Activated CD4-positive, alpha-beta T cell treated with anti-CD3 and anti-CD28 coated beads, Interleukin-2, amount 10 ng/mL, durations not matched to agents 7 days and 5 days (primary cell): ENCODE measurements at regions not wholly inside any gene's neighbourhood (a gene's known extent, or its start where the extent isn't known, plus 50 kb on each side); places are given as distances from the start of the nearest gene placed in this dataset.
"Not testable (repeated sequence)": the region's sequence is repeated elsewhere in the genome, so short reads cannot be mapped to it uniquely, and the experiment has no call there.

Experiments used
- CTCF ChIA-PET: fragments of 350-600 bp; sonication (Branson Sonifier 250); formaldehyde crosslinking; loops from one replicate; lab custom pipeline; 2021; ENCODE audit warnings: antibody characterized with exemption; lab: Charles Lee
- POLR2A ChIA-PET: fragments of 350-600 bp; sonication (Branson Sonifier 250); formaldehyde crosslinking; loops from one replicate; lab custom pipeline; 2021; ENCODE audit warnings: antibody characterized with exemption; lab: Charles Lee
- DNase-seq: peaks from one replicate; pipeline ENCODE4 v3.0.0-alpha.2; 2020
- H3K27ac Mint-ChIP-seq: one replicate; pipeline ENCODE4 v1.8.0; 2021; ENCODE audit warnings: mild to moderate bottlenecking, moderate library complexity, mixed read lengths
- H3K27me3 Mint-ChIP-seq: one replicate; pipeline ENCODE4 v1.8.0; 2021; ENCODE audit warnings: mixed read lengths
- H3K36me3 Mint-ChIP-seq: one replicate; pipeline ENCODE4 v1.8.0; 2021; ENCODE audit warnings: low read depth, mixed read lengths
- H3K4me1 Mint-ChIP-seq: one replicate; pipeline ENCODE4 v1.8.0; 2021; ENCODE audit warnings: mixed read lengths
- H3K4me3 Mint-ChIP-seq: one replicate; pipeline ENCODE4 v1.8.0; 2021; ENCODE audit warnings: mild to moderate bottlenecking, moderate library complexity, mixed read lengths
- H3K9me3 Mint-ChIP-seq: one replicate; pipeline ENCODE4 v1.8.0; 2021; ENCODE audit warnings: mixed read lengths

DNA sequence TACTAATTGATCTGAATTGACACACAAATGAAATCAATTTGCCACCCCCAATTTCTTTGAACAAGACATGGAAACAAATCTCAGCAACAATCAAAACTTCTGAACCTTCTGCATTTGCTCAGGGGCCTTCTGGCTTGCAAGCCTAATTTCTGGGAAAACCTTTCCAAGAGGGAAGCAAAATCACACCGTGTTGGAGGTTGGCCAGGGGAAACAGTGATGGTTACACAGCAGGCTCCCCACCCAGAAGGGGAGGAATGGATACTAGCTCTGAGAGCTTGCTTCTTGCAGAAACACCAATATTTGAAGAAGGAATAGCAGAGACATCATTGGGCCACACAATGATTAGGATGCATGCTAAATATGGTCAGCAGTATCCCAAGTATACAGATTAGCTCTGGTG is 488.6 kb upstream of the TRPC7 start:
- no peaks in the 10 kb centered on the region for H3K27me3 Mint-ChIP-seq
- CTCF ChIA-PET = no interaction called here
- no peak overlapping the region for H3K27ac Mint-ChIP-seq

DNA sequence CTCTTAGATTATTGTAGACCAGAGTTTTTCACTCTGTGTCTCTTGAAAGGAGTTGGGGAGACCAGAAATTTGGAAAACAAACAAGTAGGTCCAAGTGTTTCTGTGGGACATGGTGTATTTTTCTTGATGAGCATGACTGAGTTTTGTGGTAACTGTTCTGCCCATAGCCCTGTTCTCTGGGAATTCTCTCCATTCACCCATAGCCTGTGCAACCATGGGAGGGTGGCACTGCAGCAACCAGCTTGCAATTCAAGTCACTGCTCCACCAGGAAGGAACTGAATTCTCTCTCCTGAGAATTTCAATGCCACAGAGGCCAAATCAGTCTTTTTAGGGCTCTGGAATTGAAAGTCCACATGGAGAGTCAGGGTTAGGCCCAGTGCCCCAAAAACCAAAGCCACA is 475.3 kb upstream of the TRPC7 start:
- Mint-ChIP-seq H3K4me1 (no peaks in the 10 kb centered on the region), H3K27me3 (no peaks in the 10 kb centered on the region), H3K4me3 (no peak overlapping the region), H3K27ac (no peak overlapping the region), H3K9me3 (no peaks in the 10 kb centered on the region), H3K36me3 (no peaks in the 10 kb centered on the region)
- POLR2A ChIA-PET = no interaction called here
- CTCF ChIA-PET = no interaction called here
- no peak for DNase-seq

More for the DNA sequence above, 488.6 kb upstream of the TRPC7 start:
- Mint-ChIP-seq H3K9me3 (peaks cover 5% of the 10 kb centered on the region), H3K4me1 (no peaks in the 10 kb centered on the region), H3K36me3 (no peaks in the 10 kb centered on the region), H3K4me3 (no peak overlapping the region)
- no peak for DNase-seq
- POLR2A ChIA-PET = no interaction called here

DNA sequence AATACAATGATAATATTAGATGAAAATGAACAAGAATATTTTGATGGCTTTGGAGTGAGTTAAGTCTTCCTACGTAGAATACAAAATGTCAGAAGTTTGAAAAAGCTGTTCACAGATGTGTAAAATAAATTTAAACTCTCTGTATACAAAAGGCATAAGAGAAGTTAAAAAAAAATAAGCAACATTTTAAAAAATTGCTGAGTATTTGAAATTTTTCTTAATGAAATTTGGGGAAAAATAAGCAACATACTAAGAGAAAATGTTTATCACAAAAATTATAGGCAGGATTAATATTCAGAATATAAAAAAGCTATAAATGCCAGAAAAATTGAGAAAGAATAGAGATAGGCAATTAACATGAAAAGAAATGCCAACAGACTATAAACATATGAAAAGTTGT is 470.7 kb upstream of the TRPC7 start:
- DNase-seq = no peak
- ChIA-PET POLR2A (no interaction called here), CTCF (no interaction called here)
- Mint-ChIP-seq H3K27ac (no peak overlapping the region), H3K27me3 (peaks cover under 1% of the 10 kb centered on the region), H3K4me1 (no peaks in the 10 kb centered on the region), H3K36me3 (no peaks in the 10 kb centered on the region), H3K4me3 (no peak overlapping the region), H3K9me3 (peaks cover under 1% of the 10 kb centered on the region)

DNA sequence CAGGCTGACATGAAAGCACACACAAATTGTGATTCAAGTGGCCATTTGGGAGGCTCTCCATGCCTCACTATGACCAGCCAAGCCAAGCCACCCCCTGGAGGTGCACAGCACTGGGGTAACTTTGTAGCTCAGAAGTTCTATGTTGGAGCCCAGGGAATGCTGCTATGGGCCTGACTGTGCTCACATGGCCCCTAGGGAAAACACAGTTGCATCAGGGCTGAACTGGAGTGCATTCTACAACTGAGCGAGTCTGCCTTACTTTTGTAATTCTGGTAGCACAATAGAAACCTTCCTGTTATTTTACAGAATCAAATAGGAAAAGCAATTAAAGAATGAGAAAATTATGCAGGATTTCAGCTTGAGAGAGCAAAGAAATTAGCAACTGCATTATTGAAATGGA is 455.5 kb upstream of the TRPC7 start:
- CTCF ChIA-PET = no interaction called here
- Mint-ChIP-seq H3K36me3 (no peaks in the 10 kb centered on the region), H3K4me3 (no peak overlapping the region), H3K4me1 (no peaks in the 10 kb centered on the region), H3K27me3 (no peaks in the 10 kb centered on the region), H3K27ac (no peak overlapping the region), H3K9me3 (no peaks in the 10 kb centered on the region)
- no peak for DNase-seq
- POLR2A ChIA-PET = no interaction called here

DNA sequence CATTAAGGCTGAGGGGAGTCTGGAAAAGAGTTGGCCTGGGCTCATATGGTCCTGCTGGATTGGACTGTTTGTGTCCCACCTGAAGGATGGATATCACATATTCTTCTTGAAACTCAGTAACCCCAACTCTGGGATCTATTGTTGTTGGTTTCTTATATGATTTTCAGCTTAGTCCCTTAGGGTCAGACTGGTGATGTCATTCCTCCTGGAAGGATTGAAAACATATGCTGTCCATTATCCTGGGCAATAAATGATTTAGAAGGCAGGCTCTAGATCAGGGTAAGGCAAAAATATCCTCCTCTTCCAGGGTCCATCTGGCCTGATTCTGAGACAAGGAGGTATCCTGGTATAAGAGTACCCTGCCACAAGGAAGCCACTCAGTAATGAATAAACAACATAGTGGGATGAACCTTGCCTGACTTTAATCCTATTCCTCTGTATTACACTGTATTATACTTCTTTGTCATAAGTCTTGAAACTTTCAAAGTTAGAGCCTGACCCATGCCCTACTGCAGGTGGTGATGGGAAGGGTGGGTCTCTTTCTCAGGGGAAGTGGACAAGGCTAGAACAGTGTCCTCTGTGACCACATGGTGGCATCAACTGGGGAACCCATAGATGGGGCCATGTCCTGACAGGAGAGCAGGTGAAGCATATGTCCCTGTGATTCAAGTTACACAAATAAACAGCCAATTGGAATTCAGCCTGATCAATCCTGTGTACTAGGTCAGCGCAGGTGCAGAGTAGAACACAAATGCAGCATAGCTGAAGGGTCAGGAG is 454.4 kb upstream of the TRPC7 start:
- no peaks in the 10 kb centered on the region for H3K9me3 Mint-ChIP-seq
- no peak for DNase-seq
- H3K36me3 Mint-ChIP-seq = no peaks in the 10 kb centered on the region
- H3K4me3 Mint-ChIP-seq = no peak overlapping the region
- H3K27ac Mint-ChIP-seq = no peak overlapping the region
- H3K27me3 Mint-ChIP-seq = no peaks in the 10 kb centered on the region
- POLR2A ChIA-PET = no interaction called here
- H3K4me1 Mint-ChIP-seq = no peaks in the 10 kb centered on the region
- CTCF ChIA-PET = no interaction called here

DNA sequence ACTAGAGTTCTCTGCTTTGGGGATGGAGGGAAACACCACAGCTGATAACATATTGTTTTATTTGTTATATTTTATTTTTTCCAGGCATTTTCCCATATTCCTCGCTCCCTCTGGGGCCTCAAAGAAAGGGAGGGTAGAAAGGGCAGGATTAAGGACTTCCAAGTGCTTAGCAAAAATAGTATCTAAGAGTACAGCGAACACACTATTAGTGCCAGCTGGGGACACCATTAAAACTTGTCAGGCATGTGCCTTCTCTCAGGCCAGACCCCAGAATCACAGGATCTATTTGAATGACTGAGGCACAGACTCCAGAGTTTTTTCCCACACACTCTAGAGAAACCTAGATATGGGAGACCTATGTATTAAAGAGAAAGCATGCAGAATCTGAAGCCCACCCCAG is 451.0 kb upstream of the TRPC7 start:
- Mint-ChIP-seq H3K36me3 (no peaks in the 10 kb centered on the region), H3K9me3 (no peaks in the 10 kb centered on the region), H3K27me3 (no peaks in the 10 kb centered on the region), H3K4me3 (no peak overlapping the region), H3K27ac (no peak overlapping the region), H3K4me1 (no peaks in the 10 kb centered on the region)
- POLR2A ChIA-PET = no interaction called here
- DNase-seq = no peak
- CTCF ChIA-PET = no interaction called here

DNA sequence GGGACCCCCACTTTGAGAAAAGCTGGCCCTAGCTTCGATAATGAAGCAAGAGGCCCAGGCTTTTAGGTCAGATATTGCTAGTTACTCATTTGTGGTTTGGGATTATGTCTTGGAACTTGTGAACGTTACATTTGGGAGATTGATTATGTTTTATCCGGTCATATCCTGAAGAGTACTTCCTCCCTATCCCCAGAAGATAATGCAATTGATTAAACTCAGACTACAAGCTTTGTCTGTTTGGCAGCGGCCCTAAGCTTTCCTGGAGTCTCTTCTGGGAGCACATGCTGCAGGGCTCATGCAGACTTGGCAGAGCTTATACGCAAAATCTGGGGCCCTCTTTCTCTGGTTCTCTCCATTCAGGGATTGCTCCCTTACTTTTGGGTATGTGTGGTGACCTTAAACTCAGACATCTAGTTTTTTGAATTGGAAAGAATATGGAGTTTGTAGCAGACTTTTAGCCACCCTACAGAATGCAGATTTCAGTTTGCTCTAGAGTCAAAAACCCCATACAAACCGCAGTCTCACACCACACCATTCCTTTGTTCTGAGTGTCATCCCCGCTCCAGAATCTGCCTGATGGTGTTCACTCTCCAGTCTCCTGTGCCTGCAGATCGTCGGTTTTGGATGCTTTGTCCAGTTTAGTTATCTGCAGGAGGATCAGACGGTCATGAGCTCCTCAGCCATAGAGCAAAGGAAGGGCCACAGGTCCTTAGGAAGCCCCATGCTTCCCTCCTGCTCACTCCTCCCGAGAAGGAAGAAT is 449.5 kb upstream of the TRPC7 start:
- POLR2A ChIA-PET = interaction anchor here (0.6 kb wide), 1 partner anchor 22 kb away, joined by 5 read pairs; no protein-coding TSS in a partner anchor
- DNase-seq = no peak
- no peaks in the 10 kb centered on the region for H3K36me3 Mint-ChIP-seq
- H3K27me3 Mint-ChIP-seq = no peaks in the 10 kb centered on the region
- no peaks in the 10 kb centered on the region for H3K9me3 Mint-ChIP-seq
- CTCF ChIA-PET = interaction anchor here (0.9 to 1.3 kb wide), 2 partner anchors 8 to 10 kb away, joined by 3 read pairs; no protein-coding TSS in a partner anchor
- no peaks in the 10 kb centered on the region for H3K4me1 Mint-ChIP-seq
- no peak overlapping the region for H3K27ac Mint-ChIP-seq
- H3K4me3 Mint-ChIP-seq = no peak overlapping the region

DNA sequence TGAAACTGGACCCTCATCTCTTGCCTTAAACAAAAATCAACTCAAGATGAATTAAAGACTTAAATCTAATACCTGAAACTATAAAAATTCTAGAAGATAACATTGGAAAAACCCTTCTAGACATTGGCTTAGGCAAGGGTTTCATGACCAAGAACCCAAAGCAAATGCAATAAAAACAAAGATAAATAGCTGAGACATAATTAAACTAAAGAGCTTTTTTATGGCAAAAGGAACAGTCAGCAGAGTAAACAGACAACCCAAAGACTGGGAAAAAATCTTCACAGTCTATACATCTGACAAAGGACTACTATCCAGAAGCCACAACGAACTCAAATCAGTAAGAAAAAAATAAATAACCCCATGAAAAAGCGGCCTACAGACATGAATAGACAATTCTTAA is 446.9 kb upstream of the TRPC7 start:
- CTCF ChIA-PET = not testable (repeated sequence)

DNA sequence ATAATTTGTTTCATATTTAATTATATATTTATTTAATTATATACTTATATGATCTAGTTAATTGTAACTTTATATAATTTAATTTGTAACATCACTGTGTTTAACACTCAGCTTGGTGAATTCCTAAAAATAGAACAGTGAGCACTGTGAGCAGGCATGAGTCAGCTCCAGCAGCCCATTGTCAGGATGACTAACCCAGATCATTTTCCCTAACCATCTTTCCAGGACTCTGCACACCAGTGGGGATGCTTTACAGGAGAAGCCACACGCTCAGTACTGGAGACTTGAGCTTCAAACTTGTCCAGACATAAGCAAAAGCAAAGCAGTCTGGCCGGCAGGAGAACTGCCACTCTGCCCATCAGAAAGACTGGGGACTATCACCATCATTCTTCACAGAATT is 446.2 kb upstream of the TRPC7 start:
- ChIA-PET POLR2A (no interaction called here), CTCF (no interaction called here)
- Mint-ChIP-seq H3K27me3 (no peaks in the 10 kb centered on the region), H3K27ac (no peak overlapping the region), H3K4me1 (no peaks in the 10 kb centered on the region), H3K4me3 (no peak overlapping the region), H3K9me3 (no peaks in the 10 kb centered on the region), H3K36me3 (no peaks in the 10 kb centered on the region)
- DNase-seq = no peak

More for the DNA sequence above, 446.9 kb upstream of the TRPC7 start:
- POLR2A ChIA-PET, H3K4me1 Mint-ChIP-seq, H3K9me3 Mint-ChIP-seq, H3K36me3 Mint-ChIP-seq, H3K27ac Mint-ChIP-seq, DNase-seq, H3K27me3 Mint-ChIP-seq, H3K4me3 Mint-ChIP-seq: not testable (repeated sequence)

DNA sequence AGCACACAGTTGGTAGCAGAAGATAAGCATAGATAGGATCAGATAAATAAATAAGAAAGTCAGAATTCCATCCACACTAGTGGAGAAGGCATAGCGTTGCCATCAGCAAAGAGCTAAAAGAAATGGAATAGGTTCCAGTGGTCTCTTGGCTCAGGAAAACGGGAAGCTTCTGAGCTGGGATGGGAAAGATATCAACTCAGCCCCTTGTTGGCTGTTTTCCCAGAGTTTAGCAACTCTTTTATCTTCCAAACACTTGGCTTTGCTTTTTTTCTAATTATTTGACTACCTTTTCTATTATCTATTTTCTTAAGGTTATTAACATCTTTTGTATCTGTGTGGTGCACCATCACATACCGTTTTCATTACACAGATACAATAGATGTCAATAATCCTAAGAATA is 445.7 kb upstream of the TRPC7 start:
- Mint-ChIP-seq H3K4me3 (no peak overlapping the region), H3K27me3 (no peaks in the 10 kb centered on the region), H3K4me1 (no peaks in the 10 kb centered on the region), H3K27ac (no peak overlapping the region), H3K9me3 (no peaks in the 10 kb centered on the region), H3K36me3 (no peaks in the 10 kb centered on the region)
- ChIA-PET CTCF (no interaction called here), POLR2A (no interaction called here)
- DNase-seq = no peak

DNA sequence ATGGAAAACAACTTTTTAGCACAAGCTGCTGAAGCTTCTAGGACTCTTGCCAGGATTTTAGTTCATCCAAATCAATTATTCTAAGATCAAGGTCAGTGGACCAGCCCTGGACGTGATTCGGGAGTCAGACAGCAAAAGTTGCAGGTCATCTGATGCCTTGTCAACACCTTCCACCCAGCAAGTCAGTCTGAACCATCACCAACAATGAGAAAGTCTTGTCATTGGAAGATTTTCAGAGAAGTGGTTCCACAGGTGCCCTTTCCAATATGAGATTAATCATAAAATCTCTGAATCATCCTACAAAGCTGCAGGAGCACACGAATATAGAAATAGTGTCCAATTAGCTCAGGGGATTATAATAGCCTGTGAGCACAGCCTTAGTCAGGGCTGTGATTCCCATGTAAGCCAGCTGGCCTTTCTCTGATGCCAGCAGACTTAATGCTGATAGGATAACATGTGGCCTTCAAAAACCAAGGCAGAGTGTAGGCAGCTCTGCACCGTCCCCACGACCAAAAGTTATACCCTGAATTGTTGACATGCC is 445.0 kb upstream of the TRPC7 start:
- Mint-ChIP-seq H3K27ac (no peak overlapping the region), H3K27me3 (no peaks in the 10 kb centered on the region), H3K9me3 (no peaks in the 10 kb centered on the region), H3K4me1 (no peaks in the 10 kb centered on the region), H3K4me3 (no peak overlapping the region), H3K36me3 (no peaks in the 10 kb centered on the region)
- no peak for DNase-seq
- ChIA-PET POLR2A (no interaction called here), CTCF (no interaction called here)

DNA sequence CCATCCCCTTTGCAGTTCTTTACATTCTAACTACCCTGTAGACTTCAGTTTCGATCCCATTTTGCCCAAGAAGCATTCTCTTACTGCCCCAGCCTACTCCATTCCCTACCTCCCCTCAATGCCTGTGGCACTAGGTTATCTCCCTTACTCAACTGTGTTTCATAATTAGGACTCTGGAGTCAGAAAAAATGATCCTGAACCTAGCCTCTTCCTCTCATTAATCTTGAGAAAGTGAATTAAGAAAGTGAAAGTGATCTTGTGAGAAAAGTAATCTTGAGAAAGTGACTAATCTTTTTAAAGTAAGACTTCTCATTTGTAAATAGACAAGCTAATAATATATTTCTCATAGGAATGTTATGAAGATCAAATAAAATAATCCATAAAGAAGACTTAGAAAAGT is 444.0 kb upstream of the TRPC7 start:
- H3K4me3 Mint-ChIP-seq = no peak overlapping the region
- no peaks in the 10 kb centered on the region for H3K27me3 Mint-ChIP-seq
- ChIA-PET POLR2A (no interaction called here), CTCF (no interaction called here)
- H3K27ac Mint-ChIP-seq = no peak overlapping the region
- H3K4me1 Mint-ChIP-seq = no peaks in the 10 kb centered on the region
- no peaks in the 10 kb centered on the region for H3K9me3 Mint-ChIP-seq
- no peak for DNase-seq
- no peaks in the 10 kb centered on the region for H3K36me3 Mint-ChIP-seq

DNA sequence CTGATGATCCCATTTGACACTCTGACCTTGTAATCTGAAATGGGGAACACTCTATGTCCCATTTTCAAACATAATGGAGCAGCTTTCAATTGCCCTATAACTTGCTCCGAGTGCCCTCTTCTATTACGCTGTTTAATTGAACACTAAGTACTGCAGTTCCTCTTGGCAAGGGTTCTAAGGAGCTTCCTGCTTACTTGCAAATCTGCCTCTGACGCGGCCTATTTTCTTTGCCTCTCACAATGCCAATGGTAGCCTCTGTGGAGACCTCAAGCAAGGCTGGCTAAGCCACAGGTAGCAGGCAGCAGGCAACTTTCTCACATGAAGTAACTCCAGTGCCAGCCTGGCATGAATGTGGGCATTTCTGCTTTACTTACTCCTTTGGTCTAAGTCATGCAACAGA is 443.4 kb upstream of the TRPC7 start:
- POLR2A ChIA-PET = no interaction called here
- DNase-seq = no peak
- Mint-ChIP-seq H3K9me3 (no peaks in the 10 kb centered on the region), H3K4me3 (no peak overlapping the region), H3K4me1 (no peaks in the 10 kb centered on the region), H3K27ac (no peak overlapping the region), H3K27me3 (no peaks in the 10 kb centered on the region), H3K36me3 (no peaks in the 10 kb centered on the region)
- CTCF ChIA-PET = no interaction called here
